ENCODE measurements at regions not wholly inside any gene's neighbourhood (a gene's known extent, or its start where the extent isn't known, plus 50 kb on each side); places are given as distances from the start of the nearest gene placed in this dataset.

GRCh38 chr7:121513105-121513504 lies 117.0 kb upstream of the FAM3C start:
- no peaks in the 10 kb centered on the region for H3K27me3 ChIP-seq (ENCODE audit: control insufficient read depth, insufficient read depth, low read length)
- no peak for FAIRE-seq

GRCh38 chr7:121510858-121511482 lies 114.9 kb upstream of the FAM3C start:
- no peak for FAIRE-seq
- TF ChIP-seq CTCF (IDR thresholded peaks at IDR 0.05; ENCODE audit: borderline replicate concordance, extremely low read depth, insufficient read depth): no peak

More at GRCh38 chr7:121513105-121513504, 117.0 kb upstream of the FAM3C start:
- TF ChIP-seq CTCF (IDR thresholded peaks at IDR 0.05; ENCODE audit: borderline replicate concordance, extremely low read depth, insufficient read depth): no peak
- Histone ChIP-seq H3K4me1 (ENCODE audit: control insufficient read depth in 2 of 3, insufficient read depth in 2 of 3, low read depth in 1 of 3, low read length in 3 of 3) (no peaks in the 10 kb centered on the region), H3K27ac (ENCODE audit: low read depth in 2 of 2, low read length in 2 of 2) (no peak overlapping the region), H3K4me3 (ENCODE audit: low read length in 3 of 3) (no peak overlapping the region), H3K36me3 (ENCODE audit: control insufficient read depth in 2 of 3, insufficient read depth in 3 of 3, low read length in 3 of 3) (no peaks in the 10 kb centered on the region), H3K9ac (ENCODE audit: low read length in 3 of 3) (no peak overlapping the region), H3K9me3 (ENCODE audit: control insufficient read depth in 2 of 3, insufficient read depth in 1 of 3, low read length in 3 of 3) (peaks cover 0 to 13% (median 0%) of the 10 kb centered on the region in 3 donors)
- intact Hi-C loops (cut with DNase I): no loop called here
- DNase-seq: no peak

GRCh38 chr7:121510302-121510701 lies 114.2 kb upstream of the FAM3C start:
- H3K36me3 ChIP-seq (ENCODE audit: control insufficient read depth in 2 of 3, insufficient read depth in 3 of 3, low read length in 3 of 3): no peaks in the 10 kb centered on the region
- H3K27ac ChIP-seq (ENCODE audit: low read depth in 2 of 2, low read length in 2 of 2): no peak overlapping the region
- intact Hi-C loops (cut with DNase I): no loop called here
- peaks cover 0 to 15% (median 0%) of the 10 kb centered on the region in 3 donors for H3K9me3 ChIP-seq (ENCODE audit: control insufficient read depth in 2 of 3, insufficient read depth in 1 of 3, low read length in 3 of 3)
- DNase-seq: no peak
- no peaks in the 10 kb centered on the region for H3K27me3 ChIP-seq (ENCODE audit: control insufficient read depth, insufficient read depth, low read length)
- H3K4me1 ChIP-seq (ENCODE audit: control insufficient read depth in 2 of 3, insufficient read depth in 2 of 3, low read depth in 1 of 3, low read length in 3 of 3): no peaks in the 10 kb centered on the region
- no peak for FAIRE-seq
- H3K4me3 ChIP-seq (ENCODE audit: low read length in 3 of 3): no peak overlapping the region
- no peak overlapping the region for H3K9ac ChIP-seq (ENCODE audit: low read length in 3 of 3)
- peak; percentile 26 for TF ChIP-seq CTCF (IDR thresholded peaks at IDR 0.05; ENCODE audit: borderline replicate concordance, extremely low read depth, insufficient read depth)

More at GRCh38 chr7:121510858-121511482, 114.9 kb upstream of the FAM3C start:
- no peak for DNase-seq
- Histone ChIP-seq H3K27me3 (ENCODE audit: control insufficient read depth, insufficient read depth, low read length) (no peaks in the 10 kb centered on the region), H3K9me3 (ENCODE audit: control insufficient read depth in 2 of 3, insufficient read depth in 1 of 3, low read length in 3 of 3) (peaks cover 0 to 13% (median 0%) of the 10 kb centered on the region in 3 donors), H3K9ac (ENCODE audit: low read length in 3 of 3) (no peak overlapping the region), H3K4me1 (ENCODE audit: control insufficient read depth in 2 of 3, insufficient read depth in 2 of 3, low read depth in 1 of 3, low read length in 3 of 3) (no peaks in the 10 kb centered on the region), H3K4me3 (ENCODE audit: low read length in 3 of 3) (no peak overlapping the region), H3K27ac (ENCODE audit: low read depth in 2 of 2, low read length in 2 of 2) (no peak overlapping the region), H3K36me3 (ENCODE audit: control insufficient read depth in 2 of 3, insufficient read depth in 3 of 3, low read length in 3 of 3) (no peaks in the 10 kb centered on the region)
- intact Hi-C loops (cut with DNase I): no loop called here
